ENCODE measurements at regions not wholly inside any gene's neighbourhood (a gene's known extent, or its start where the extent isn't known, plus 50 kb on each side); places are given as distances from the start of the nearest gene placed in this dataset.

- DNase-seq, result no peak
These were observed 197.4 kb upstream of the MAP3K1 start for GRCh38 chr5:56617998-56618397.

- DNase-seq, result no peak
These were observed 198.7 kb upstream of the MAP3K1 start for GRCh38 chr5:56616454-56617160.

DNA sequence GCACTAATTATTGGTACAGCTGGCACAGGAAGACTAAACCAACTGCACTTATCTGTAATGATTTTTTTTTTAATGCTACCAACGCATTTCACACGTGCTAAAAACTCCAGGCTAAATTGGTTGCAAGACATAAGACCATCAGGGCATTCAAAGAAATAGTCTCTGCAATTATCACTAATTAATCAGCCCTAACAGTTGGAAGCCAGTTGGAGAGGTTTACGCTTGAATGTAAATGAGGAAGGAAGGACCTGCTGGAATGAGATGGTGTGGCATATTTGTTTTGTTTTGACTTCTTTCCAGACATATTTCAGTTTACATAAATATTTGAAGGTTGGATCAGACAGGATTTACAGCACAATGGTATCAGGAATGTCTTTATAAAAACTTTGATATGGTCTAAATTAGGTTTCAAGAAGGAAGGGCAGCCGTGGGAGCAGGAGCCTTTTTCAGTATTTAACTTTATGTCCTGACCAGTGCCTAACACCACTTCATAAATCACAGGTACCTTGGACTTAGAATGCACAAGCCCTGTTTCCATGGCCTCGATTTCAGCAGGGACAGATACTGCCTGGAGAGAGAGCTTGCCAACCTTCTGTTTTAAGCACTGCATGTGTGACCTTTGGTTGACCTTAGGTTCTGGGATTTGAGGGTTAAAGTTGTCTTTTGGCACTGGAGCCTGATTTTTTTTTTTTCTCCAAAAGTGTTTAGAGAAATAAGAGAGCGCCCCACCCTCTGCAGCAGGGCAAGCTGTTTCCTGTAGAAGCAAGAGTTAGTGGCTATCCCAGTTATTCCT lies 199.8 kb upstream of the MAP3K1 start:
- no peak for DNase-seq

DNA sequence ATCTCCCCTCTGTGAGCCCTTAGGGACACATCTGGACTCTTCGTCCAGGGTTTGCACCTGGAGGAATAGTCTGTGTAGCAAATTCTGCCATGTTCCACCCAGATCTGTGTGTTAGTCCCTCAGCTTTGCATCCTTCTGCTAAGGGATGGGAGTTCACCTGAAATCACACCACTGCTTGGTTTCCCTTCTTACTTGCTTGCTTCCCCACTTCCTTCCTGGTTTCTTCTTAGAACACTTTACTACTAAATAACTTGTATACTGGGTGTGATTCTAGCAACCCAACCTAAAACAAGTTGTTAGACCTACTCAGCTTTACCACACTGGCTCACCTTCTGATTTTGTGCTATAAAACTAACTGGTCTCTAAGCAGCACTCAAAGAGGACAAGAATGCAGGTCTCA lies 202.6 kb upstream of the MAP3K1 start:
- DNase-seq, result no peak

DNA sequence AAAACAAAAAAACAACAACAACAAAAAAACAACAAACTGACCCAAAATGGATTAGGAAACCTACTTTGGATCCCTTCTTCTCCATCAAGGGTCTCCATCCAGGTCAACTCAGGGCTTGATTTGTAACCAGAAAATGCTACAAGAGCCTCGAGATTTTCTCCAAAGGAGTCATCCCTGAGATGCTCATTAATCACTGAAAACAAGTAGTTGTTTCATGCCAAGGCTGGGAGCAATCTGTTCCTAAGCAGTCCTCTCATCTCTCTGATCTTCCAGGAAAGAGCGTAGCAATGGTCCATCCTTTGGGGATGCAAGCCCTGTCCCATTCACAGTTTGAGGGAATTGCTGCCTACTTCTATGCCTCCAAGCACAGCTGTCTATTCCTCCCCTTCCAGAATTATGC lies 203.0 kb upstream of the MAP3K1 start:
- DNase-seq, result no peak

DNA sequence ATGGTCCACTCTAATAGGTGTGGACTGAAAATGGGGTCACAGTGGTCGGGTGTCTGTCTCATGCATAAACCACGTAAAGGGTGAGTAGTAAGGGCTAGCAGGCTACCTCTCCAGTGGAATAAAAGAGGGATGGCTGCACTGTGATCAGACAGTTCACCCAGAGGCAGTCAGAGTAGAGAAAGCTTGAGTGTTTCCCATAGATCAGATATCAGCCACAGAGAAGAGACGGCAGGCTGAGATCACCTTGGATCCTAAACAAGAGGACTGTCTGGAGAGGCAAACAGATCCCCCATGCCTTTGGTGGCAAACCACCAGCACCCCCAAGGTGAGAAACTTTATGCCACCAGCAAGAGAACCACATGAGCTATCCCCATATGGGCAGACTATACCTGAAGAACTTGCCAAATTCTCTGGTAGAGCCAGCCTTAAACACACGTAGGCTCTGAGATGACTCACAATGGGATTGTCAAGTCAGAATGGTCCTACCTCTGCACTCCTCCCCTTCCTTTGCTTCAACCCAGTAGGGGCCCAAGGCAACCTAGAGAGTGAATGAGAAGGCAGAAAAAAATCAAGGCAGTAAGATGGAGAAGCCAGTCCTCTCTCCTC lies 205.2 kb upstream of the MAP3K1 start:
- DNase-seq, result peak; percentile 14

- DNase-seq, result no peak
These were observed 207.0 kb upstream of the MAP3K1 start for GRCh38 chr5:56608217-56608925.

- no peak for DNase-seq
These were observed 207.8 kb upstream of the MAP3K1 start for GRCh38 chr5:56607551-56607950.

DNA sequence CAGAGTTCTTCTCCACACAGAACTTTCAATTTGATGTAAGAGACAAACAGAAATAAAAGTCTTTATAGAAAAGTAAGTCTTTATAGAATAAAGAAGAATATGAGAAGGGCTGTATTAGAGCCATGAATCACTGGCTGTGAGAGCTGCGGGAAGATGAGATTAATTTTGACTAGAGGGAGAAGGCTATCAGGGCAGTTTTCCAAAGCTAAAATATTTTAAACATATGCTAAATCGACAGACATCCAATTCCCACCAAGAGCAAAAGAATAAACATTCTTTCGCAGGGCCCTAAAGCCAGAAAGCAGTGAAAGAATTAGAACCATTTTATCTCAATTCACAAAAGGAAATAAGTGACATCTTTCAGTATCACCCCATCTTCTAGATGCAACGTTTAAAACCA lies 208.3 kb upstream of the MAP3K1 start:
- DNase-seq, result no peak

GRCh38 chr5:56606192-56606591 lies 209.2 kb upstream of the MAP3K1 start:
- no peak for DNase-seq

DNA sequence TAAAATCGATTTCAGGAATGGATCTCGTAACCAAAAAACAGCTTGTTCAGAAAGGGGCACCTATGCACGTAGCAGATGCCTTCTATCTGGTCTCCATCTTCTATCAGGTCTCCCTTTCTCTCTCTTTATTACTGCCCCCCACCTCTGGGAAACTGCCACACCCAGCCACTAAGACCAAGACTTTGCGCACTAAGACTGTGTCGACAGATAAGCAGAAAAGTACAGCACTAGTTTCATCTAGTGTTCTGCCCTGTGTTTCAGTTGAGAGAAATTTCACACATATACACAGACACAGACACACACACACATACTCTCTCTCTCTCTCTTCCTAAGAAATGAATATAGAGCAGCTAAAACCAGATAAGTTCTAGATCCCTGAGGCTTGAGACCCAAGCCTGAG lies 210.1 kb upstream of the MAP3K1 start:
- DNase-seq, result no peak

GRCh38 chr5:56601641-56602071 lies 213.7 kb upstream of the MAP3K1 start:
- no peak for DNase-seq

GRCh38 chr5:56598941-56599340 lies 216.4 kb upstream of the MAP3K1 start:
- DNase-seq, result no peak

DNA sequence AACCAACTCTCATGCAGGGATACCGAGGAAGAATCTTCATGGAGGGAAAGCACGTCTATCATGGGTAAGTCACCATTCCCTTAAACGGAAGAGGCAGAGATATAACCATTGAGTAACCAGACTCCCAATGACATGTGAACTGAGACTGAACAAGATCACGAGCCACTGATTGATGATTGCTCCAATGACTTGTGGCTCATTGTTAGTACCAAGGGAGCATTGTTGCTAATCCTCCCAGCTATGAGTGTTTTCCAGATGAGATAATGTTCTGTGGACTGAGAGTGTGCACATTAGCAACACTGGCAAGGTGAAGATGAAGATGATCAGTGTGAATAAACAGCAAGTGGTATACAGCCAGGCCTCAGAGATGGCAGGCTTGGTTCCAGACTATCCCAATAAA lies 219.2 kb upstream of the MAP3K1 start:
- no peak for DNase-seq

DNA sequence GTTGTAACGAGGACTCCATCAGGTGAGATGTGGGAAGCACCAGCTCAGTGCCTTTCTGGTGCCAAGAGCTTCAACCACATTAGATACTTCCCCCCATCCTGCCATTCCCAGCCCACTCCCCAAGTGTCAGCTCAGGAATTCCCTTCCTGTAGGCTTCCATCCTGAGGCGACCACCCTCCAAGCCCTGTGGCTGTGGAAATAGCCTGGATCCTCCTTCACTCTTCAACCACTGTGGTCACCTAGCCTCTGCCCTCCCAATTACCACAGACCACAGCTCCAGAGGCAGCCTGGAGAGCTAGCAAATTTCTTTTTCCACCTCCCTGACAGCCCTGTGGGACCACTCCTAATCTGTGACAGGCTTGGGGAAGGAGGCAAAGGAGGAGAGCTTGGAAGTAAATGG lies 219.8 kb upstream of the MAP3K1 start:
- no peak for DNase-seq

DNA sequence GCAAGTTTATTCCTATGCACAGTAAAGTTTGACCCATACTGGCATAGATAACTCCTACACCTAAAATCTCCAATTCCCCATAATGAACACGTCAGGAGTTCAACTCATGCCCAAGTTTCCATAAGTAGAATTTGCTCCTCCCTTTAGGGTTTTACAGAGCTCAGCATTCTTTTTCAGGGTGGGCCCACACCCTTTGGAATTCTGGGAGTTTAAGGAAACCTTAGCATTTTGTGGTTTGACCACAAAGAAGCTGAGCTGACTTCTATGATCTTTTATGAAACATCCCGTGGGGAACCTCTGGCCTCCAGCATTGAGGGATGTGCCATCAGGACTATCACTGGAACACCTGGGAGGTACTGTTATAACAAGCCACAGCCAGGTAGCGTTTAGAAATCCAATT lies 220.6 kb upstream of the MAP3K1 start:
- no peak for DNase-seq

- DNase-seq, result no peak
These were observed 224.3 kb upstream of the MAP3K1 start for GRCh38 chr5:56591081-56591480.

GRCh38 chr5:56589481-56589860 lies 225.9 kb upstream of the MAP3K1 start:
- no peak for DNase-seq

- peak; percentile 44 for DNase-seq
These were observed 226.5 kb upstream of the MAP3K1 start for GRCh38 chr5:56588636-56589480.

- DNase-seq, result no peak
These were observed 227.2 kb upstream of the MAP3K1 start for GRCh38 chr5:56588131-56588487.

DNA sequence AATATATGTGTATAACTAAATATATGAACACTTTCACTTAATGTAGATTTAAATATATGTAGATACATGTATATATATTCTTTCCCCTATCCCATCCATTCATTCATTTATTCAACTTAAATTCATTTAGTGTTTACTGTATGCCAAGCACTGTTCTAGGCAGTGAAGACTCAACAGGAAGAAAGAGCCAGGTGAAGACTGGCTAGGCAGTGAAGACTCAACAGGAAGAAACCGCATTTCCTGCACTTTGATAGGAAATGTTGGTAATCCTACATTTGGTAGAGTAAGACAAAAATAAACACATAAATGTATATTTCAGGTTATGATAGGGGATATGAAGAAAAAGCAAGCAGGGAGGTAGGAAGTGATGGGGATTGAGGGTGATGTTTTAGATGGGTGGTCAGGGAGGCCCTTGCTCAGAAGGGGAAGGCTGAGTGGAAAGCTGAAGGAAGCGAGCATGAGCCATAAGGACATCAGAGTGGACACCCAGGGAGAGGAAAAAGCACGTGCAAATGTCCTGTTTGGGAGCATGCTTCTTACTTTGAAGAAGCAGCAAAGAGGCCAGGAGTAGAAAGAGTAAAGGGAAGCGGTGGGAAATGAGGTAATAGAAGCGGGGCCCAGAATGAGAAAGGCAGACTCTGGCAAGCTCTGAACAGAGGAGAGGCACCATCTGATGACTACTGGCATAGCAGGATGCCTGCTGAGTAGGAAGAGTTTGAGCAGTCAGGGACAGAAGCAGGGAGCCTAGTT lies 227.8 kb upstream of the MAP3K1 start:
- no peak for DNase-seq

Measured in activated effector memory CD4-positive, alpha-beta T cell treated with Interleukin-2 at 50 U/mL for 16 hours (primary cell).